ENCODE measurements at regions not wholly inside any gene's neighbourhood (a gene's known extent, or its start where the extent isn't known, plus 50 kb on each side); places are given as distances from the start of the nearest gene placed in this dataset.

DNA sequence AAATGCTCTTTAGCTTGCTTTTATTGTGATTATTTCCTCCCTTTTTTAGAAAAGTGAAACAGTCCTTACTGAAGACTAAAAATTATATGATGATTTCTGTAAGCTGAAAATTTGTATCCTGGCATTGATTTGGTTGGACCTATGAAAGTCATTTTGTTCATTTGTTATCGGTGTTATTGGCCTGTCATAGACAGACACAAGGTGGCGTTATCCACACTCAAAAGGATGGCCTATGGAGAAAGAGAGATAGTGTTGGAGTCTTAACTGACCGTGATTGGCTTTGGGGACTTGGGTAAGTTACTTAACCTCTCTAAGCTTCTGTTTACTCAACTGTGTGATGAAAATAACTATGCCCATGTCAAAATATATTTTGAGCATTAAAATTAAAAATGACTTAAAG is 203.6 kb upstream of the CHODL start:
- TF ChIP-seq, protein P1, sequence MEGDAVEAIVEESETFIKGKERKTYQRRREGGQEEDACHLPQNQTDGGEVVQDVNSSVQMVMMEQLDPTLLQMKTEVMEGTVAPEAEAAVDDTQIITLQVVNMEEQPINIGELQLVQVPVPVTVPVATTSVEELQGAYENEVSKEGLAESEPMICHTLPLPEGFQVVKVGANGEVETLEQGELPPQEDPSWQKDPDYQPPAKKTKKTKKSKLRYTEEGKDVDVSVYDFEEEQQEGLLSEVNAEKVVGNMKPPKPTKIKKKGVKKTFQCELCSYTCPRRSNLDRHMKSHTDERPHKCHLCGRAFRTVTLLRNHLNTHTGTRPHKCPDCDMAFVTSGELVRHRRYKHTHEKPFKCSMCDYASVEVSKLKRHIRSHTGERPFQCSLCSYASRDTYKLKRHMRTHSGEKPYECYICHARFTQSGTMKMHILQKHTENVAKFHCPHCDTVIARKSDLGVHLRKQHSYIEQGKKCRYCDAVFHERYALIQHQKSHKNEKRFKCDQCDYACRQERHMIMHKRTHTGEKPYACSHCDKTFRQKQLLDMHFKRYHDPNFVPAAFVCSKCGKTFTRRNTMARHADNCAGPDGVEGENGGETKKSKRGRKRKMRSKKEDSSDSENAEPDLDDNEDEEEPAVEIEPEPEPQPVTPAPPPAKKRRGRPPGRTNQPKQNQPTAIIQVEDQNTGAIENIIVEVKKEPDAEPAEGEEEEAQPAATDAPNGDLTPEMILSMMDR (IDR thresholded peaks at IDR 0.05; ENCODE audit: insufficient read depth, low read length) = peak; percentile 32
- TF ChIP-seq, protein P2, sequence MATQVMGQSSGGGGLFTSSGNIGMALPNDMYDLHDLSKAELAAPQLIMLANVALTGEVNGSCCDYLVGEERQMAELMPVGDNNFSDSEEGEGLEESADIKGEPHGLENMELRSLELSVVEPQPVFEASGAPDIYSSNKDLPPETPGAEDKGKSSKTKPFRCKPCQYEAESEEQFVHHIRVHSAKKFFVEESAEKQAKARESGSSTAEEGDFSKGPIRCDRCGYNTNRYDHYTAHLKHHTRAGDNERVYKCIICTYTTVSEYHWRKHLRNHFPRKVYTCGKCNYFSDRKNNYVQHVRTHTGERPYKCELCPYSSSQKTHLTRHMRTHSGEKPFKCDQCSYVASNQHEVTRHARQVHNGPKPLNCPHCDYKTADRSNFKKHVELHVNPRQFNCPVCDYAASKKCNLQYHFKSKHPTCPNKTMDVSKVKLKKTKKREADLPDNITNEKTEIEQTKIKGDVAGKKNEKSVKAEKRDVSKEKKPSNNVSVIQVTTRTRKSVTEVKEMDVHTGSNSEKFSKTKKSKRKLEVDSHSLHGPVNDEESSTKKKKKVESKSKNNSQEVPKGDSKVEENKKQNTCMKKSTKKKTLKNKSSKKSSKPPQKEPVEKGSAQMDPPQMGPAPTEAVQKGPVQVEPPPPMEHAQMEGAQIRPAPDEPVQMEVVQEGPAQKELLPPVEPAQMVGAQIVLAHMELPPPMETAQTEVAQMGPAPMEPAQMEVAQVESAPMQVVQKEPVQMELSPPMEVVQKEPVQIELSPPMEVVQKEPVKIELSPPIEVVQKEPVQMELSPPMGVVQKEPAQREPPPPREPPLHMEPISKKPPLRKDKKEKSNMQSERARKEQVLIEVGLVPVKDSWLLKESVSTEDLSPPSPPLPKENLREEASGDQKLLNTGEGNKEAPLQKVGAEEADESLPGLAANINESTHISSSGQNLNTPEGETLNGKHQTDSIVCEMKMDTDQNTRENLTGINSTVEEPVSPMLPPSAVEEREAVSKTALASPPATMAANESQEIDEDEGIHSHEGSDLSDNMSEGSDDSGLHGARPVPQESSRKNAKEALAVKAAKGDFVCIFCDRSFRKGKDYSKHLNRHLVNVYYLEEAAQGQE (IDR thresholded peaks at IDR 0.05; ENCODE audit: insufficient replicate concordance, low read depth) = no peak
- TF ChIP-seq POLR2AphosphoS5 (IDR thresholded peaks at IDR 0.05; ENCODE audit: low read depth) (no peak), GABPA (IDR thresholded peaks at IDR 0.05; ENCODE audit: low read depth) (no peak), SPI1 (IDR thresholded peaks at IDR 0.05; ENCODE audit: borderline replicate concordance, low read depth) (no peak)

All from HL-60 (cell line).